H1 (cell line): ENCODE measurements at regions not wholly inside any gene's neighbourhood (a gene's known extent, or its start where the extent isn't known, plus 50 kb on each side); places are given as distances from the start of the nearest gene placed in this dataset.

ENCODE experiments used
- CHD7 ChIP-seq: fragments of 300-600 bp; sonication (generic); IDR thresholded peaks from 2 replicates; pipeline ENCODE4 v1.7.1; 2012; ENCODE audit warnings: low read length, moderate library complexity, mild to moderate bottlenecking, inconsistent platforms; ENCODE audit not compliant: insufficient replicate concordance
- CREB1 ChIP-seq: IDR thresholded peaks from 2 replicates; pipeline ENCODE4 v1.6.1; 2012; ENCODE audit warnings: inconsistent platforms
- CTCF ChIP-seq, 3 experiments: IDR thresholded peaks; 1 replicate in 2 of 3; 2 replicates in 1 of 3; pipeline versions ENCODE4 v1.5.1 to v1.6.1; 2011; ENCODE audit warnings: low read length in 3 of 3, mild to moderate bottlenecking in 3 of 3, inconsistent platforms in 2 of 3, low read depth in 1 of 3, moderate library complexity in 1 of 3; ENCODE audit not compliant: insufficient read depth in 1 of 3; ENCODE audit errors: control extremely low read depth in 1 of 3
- EZH2 ChIP-seq: fragments of 200-600 bp; sonication (generic); IDR thresholded peaks from 2 replicates; pipeline ENCODE4 v1.7.1; 2012; ENCODE audit warnings: low read depth, mild to moderate bottlenecking, moderate library complexity, low read length, inconsistent platforms; ENCODE audit not compliant: severe bottlenecking
- GABPA ChIP-seq: IDR thresholded peaks from 2 replicates; pipeline ENCODE4 v1.6.1; 2011; ENCODE audit warnings: mild to moderate bottlenecking, low read length, moderate library complexity, borderline replicate concordance; ENCODE audit not compliant: insufficient read depth
- JUN ChIP-seq: IDR thresholded peaks from 2 replicates; pipeline ENCODE4 v1.6.1; 2011; ENCODE audit warnings: low read depth, mild to moderate bottlenecking, improper control_type of control experiment, low read length
- JUND ChIP-seq: IDR thresholded peaks from 2 replicates; pipeline ENCODE4 v1.6.1; 2011; ENCODE audit warnings: mild to moderate bottlenecking, improper control_type of control experiment, low read length
- MAX ChIP-seq: IDR thresholded peaks from 2 replicates; pipeline ENCODE4 v1.6.1; 2012; ENCODE audit warnings: inconsistent platforms
- POLR2A ChIP-seq, 2 experiments: IDR thresholded peaks; 1 replicate in 1 of 2; 2 replicates in 1 of 2; pipeline ENCODE4 v1.6.1; 2011; ENCODE audit warnings: low read depth in 2 of 2, low read length in 2 of 2, mild to moderate bottlenecking in 2 of 2; ENCODE audit errors: control extremely low read depth in 1 of 2
- RAD21 ChIP-seq, 2 experiments: IDR thresholded peaks in 1 of 2; conservative IDR thresholded peaks in 1 of 2; 2 replicates each; pipeline ENCODE4 v1.6.1; 2011; ENCODE audit warnings: low read depth in 2 of 2, low read length in 2 of 2, improper control_type of control experiment in 1 of 2, inconsistent platforms in 1 of 2, mild to moderate bottlenecking in 1 of 2, moderate library complexity in 1 of 2
- SIRT6 ChIP-seq: IDR thresholded peaks from one replicate; pipeline ENCODE4 v1.7.1; 2012; ENCODE audit warnings: low read length, inconsistent platforms
- SP1 ChIP-seq: IDR thresholded peaks from 2 replicates; pipeline ENCODE4 v1.6.1; 2011; ENCODE audit warnings: low read depth, low read length
- SP2 ChIP-seq: IDR thresholded peaks from 2 replicates; pipeline ENCODE4 v1.6.1; 2012; ENCODE audit warnings: mild to moderate bottlenecking, low read length, inconsistent platforms
- TBP ChIP-seq: IDR thresholded peaks from 2 replicates; pipeline ENCODE4 v1.6.1; 2011; ENCODE audit warnings: low read depth, low read length, improper control_type of control experiment

- TF ChIP-seq TBP (no peak), MAX (no peak), JUND (no peak), CTCF (IDR thresholded peaks at IDR 0.05; ENCODE audit: control extremely low read depth in 1 of 3, insufficient read depth in 1 of 3, low read depth in 1 of 3, low read length in 3 of 3) (no peak), EZH2 (no peak), JUN (no peak), CHD7 (no peak), POLR2A (IDR thresholded peaks at IDR 0.05; ENCODE audit: control extremely low read depth in 1 of 2, low read depth in 2 of 2, low read length in 2 of 2) (no peak), SP2 (no peak), SIRT6 (no peak), GABPA (no peak), CREB1 (no peak), SP1 (no peak), RAD21 (IDR thresholded peaks at IDR 0.05 in 1 of 2, conservative IDR thresholded peaks at IDR 0.05 in 1 of 2; ENCODE audit: low read depth in 2 of 2, low read length in 2 of 2) (no peak)
Measured at GRCh38 chr1:58136387-58136786, 410.1 kb downstream of the OMA1 start.
